Pancreas (tissue), 10 donors: ENCODE measurements at regions not wholly inside any gene's neighbourhood (a gene's known extent, or its start where the extent isn't known, plus 50 kb on each side); places are given as distances from the start of the nearest gene placed in this dataset.

ENCODE experiments used
- ATAC-seq, 4 donors: fragments of 200-7000 bp; cut with Tn5 transposase; one replicate each; pipeline versions ENCODE4 v1.8.0 to v1.9.1; 2020; ENCODE audit warnings: mild to moderate bottlenecking in 4 of 4, moderate library complexity in 4 of 4
- DNase-seq, 6 donors: peaks; one replicate each; pipeline ENCODE4 v3.0.0-alpha.2; 2020
- FAIRE-seq: peaks from 2 replicates; lab custom pipeline; 2012; peaks lifted over from hg19 to GRCh38; lab: Jason Lieb, UNC
- H3K27ac ChIP-seq, 4 donors: fragments of 200-600 bp; sonication (generic); 1 replicate in 3 of 4; 2 replicates in 1 of 4; pipeline versions ENCODE4 v1.5.0 to v1.8.0; 2020
- H3K27me3 ChIP-seq, 4 donors: fragments of 200-600 bp; one replicate each; pipeline ENCODE4 v1.8.0; 2021
- H3K36me3 ChIP-seq, 3 donors: fragments of 200-600 bp; sonication (generic) in 1 of 3; one replicate each; pipeline versions ENCODE4 v1.5.0 to v1.8.0; 2020 to 2021
- H3K4me1 ChIP-seq, 3 donors: fragments of 200-600 bp; one replicate each; pipeline ENCODE4 v1.8.0; 2021
- H3K4me3 ChIP-seq, 4 donors: fragments of 200-600 bp; sonication (generic) in 2 of 4; one replicate each; pipeline versions ENCODE4 v1.5.0 to v1.8.0; 2020 to 2021
- H3K9me3 ChIP-seq, 4 donors: fragments of 200-600 bp; one replicate each; pipeline ENCODE4 v1.8.0; 2021
- CTCF ChIP-seq, 4 donors: fragments of 200-600 bp; sonication (generic) in 3 of 4; IDR thresholded peaks; one replicate each; pipeline versions ENCODE4 v1.5.0 to v1.8.0; 2021; ENCODE audit warnings: antibody characterized with exemption in 4 of 4
- WGBS, 2 donors: extraction: QIAGEN DNeasy Blood & Tissue Kit; methylation state at CpG; one replicate each; pipeline ENCODE4 v1.1.7; 2013; 5-methylcytosine and 5-hydroxymethylcytosine counted together
- intact Hi-C, 3 donors: fragments of 100-400 bp; cut with DNase I; formaldehyde crosslinking; loops; one replicate each; pipeline versions ENCODE4 v1.11.1 to v1.14.2; 2022
- donor health status: healthy with polysubstance abuse.
- donor health status: DM: no; HTN: no; CAD: no; lungs with moderate emphysema.
- donor health status: DM: no; HTN: no; CAD: no.
- donor health status: control.
- donor health status: control.
- donor health status: Bipolar disorder and iron deficiency.
- donor health status: DM: yes; HTN: yes; CAD: no.
- donor health status: DM: no; HTN: no; CAD: no.
- donor health status: DM: no; HTN: no; CAD: no.
- donor health status: DM: yes; HTN: yes; CAD: no.

GRCh38 chr2:76204048-76204447 is 493.3 kb upstream of the GCFC2 start:
- DNase-seq (no peak), FAIRE-seq (no peak), ATAC-seq (no peak)
- H3K9me3 ChIP-seq = no peaks in the 10 kb centered on the region
- no peak overlapping the region for H3K27ac ChIP-seq
- H3K4me3 ChIP-seq = no peak overlapping the region
- H3K36me3 ChIP-seq = no peaks in the 10 kb centered on the region
- H3K4me1 ChIP-seq = no peaks in the 10 kb centered on the region
- no peak for TF ChIP-seq CTCF (IDR thresholded peaks at IDR 0.05)
- no peaks in the 10 kb centered on the region for H3K27me3 ChIP-seq
- WGBS, 2 donors = 68 to 73% methylated on average over 2 of the region's 2 CpGs
- intact Hi-C loops = no loop called here

GRCh38 chr2:76202866-76203265 is 492.2 kb upstream of the GCFC2 start:
- WGBS, 2 donors = 49 to 51% methylated on average over 2 of the region's 2 CpGs
- ATAC-seq (no peak), DNase-seq (no peak), FAIRE-seq (no peak)
- H3K27ac ChIP-seq = no peak overlapping the region
- no peaks in the 10 kb centered on the region for H3K9me3 ChIP-seq
- H3K4me3 ChIP-seq = no peak overlapping the region
- no peak for TF ChIP-seq CTCF (IDR thresholded peaks at IDR 0.05)
- no peaks in the 10 kb centered on the region for H3K36me3 ChIP-seq
- no peaks in the 10 kb centered on the region for H3K4me1 ChIP-seq
- H3K27me3 ChIP-seq = no peaks in the 10 kb centered on the region
- intact Hi-C loops = no loop called here

- TF ChIP-seq CTCF (IDR thresholded peaks at IDR 0.05) = peak; percentile 64 to 80 (median 72)
- intact Hi-C loops = loop anchor here in 1 of 3 donors (10.0 kb wide), 1 partner anchor 397 kb away; no protein-coding TSS in a partner anchor
- ATAC-seq (peak in 3 of 4 donors; percentile 52 to 67 (median 56)), FAIRE-seq (no peak), DNase-seq (peak in 5 of 6 donors; percentile 27 to 66 (median 51))
- no peak overlapping the region for H3K27ac ChIP-seq
- H3K4me1 ChIP-seq = peaks cover 0 to 4% (median 0%) of the 10 kb centered on the region in 3 donors
- H3K36me3 ChIP-seq = no peaks in the 10 kb centered on the region
- 12 to 13% methylated on average over 7 of the region's 7 CpGs for WGBS, 2 donors
- H3K4me3 ChIP-seq = no peak overlapping the region
- no peaks in the 10 kb centered on the region for H3K9me3 ChIP-seq
- no peaks in the 10 kb centered on the region for H3K27me3 ChIP-seq
These were observed 487.2 kb upstream of the GCFC2 start for GRCh38 chr2:76197842-76198448.

GRCh38 chr2:76197428-76197827 is 486.7 kb upstream of the GCFC2 start:
- intact Hi-C loops = loop anchor here in 1 of 3 donors (10.0 kb wide), 1 partner anchor 397 kb away; no protein-coding TSS in a partner anchor
- Histone ChIP-seq H3K36me3 (no peaks in the 10 kb centered on the region), H3K9me3 (no peaks in the 10 kb centered on the region), H3K4me1 (peaks cover 0 to 4% (median 0%) of the 10 kb centered on the region in 3 donors), H3K27me3 (no peaks in the 10 kb centered on the region), H3K27ac (no peak overlapping the region), H3K4me3 (no peak overlapping the region)
- 56 to 71% methylated on average over 9 of the region's 9 CpGs for WGBS, 2 donors
- DNase-seq (no peak), ATAC-seq (no peak), FAIRE-seq (no peak)
- no peak for TF ChIP-seq CTCF (IDR thresholded peaks at IDR 0.05)
